GM12878 (cell line): ENCODE measurements at regions not wholly inside any gene's neighbourhood (a gene's known extent, or its start where the extent isn't known, plus 50 kb on each side); places are given as distances from the start of the nearest gene placed in this dataset.

Source experiments
- CTCF ChIP-seq, 3 experiments: IDR thresholded peaks in 2 of 3; conservative IDR thresholded peaks in 1 of 3; 2 replicates each; pipeline ENCODE4 v1.5.1; 2011; ENCODE audit warnings: low read depth in 3 of 3, low read length in 3 of 3, mild to moderate bottlenecking in 3 of 3, control low read depth in 2 of 3, moderate library complexity in 2 of 3, inconsistent platforms in 1 of 3, mixed read lengths in 1 of 3; ENCODE audit not compliant: control insufficient read depth in 2 of 3, insufficient read depth in 1 of 3; ENCODE audit errors: extremely low read depth in 1 of 3
- POLR2A ChIP-seq: IDR thresholded peaks from 2 replicates; pipeline ENCODE4 v1.6.1; 2011; ENCODE audit warnings: low read depth, mild to moderate bottlenecking, low read length
- SREBF1 ChIP-seq: IDR thresholded peaks from 2 replicates; pipeline ENCODE4 v1.6.1; 2012; ENCODE audit warnings: mild to moderate bottlenecking, low read length

- no peak for TF ChIP-seq CTCF (IDR thresholded peaks at IDR 0.05 in 2 of 3, conservative IDR thresholded peaks at IDR 0.05 in 1 of 3; ENCODE audit: control insufficient read depth in 2 of 3, extremely low read depth in 1 of 3, insufficient read depth in 1 of 3, low read depth in 3 of 3, low read length in 3 of 3)
- no peak for TF ChIP-seq SREBF1
- no peak for TF ChIP-seq POLR2A
Measured at GRCh38 chr13:100825557-100825956, 151.0 kb upstream of the TMTC4 start.
